Cardiac septum (tissue), 1 donor: ENCODE measurements at regions not wholly inside any gene's neighbourhood (a gene's known extent, or its start where the extent isn't known, plus 50 kb on each side); places are given as distances from the start of the nearest gene placed in this dataset.
"Not testable (repeated sequence)": the region's sequence is repeated elsewhere in the genome, so short reads cannot be mapped to it uniquely, and the experiment has no call there.

Source experiments
- DNase-seq: peaks from one replicate; pipeline ENCODE4 v3.0.0-alpha.2; 2020; ENCODE audit warnings: low spot score
- intact Hi-C: fragments of 100-400 bp; cut with DNase I; formaldehyde crosslinking; loops from one replicate; pipeline ENCODE4 v1.14.0; 2022
- donor health status: DM: no; HTN: no; CAD: no.

- intact Hi-C loops: no loop called here
- no peak for DNase-seq
Observed at GRCh38 chr9:22809371-22809770, 362.7 kb downstream of the DMRTA1 start.

GRCh38 chr9:22813529-22813928 is 366.9 kb downstream of the DMRTA1 start:
- intact Hi-C loops: no loop called here
- no peak for DNase-seq

- intact Hi-C loops: no loop called here
- no peak for DNase-seq
Observed at GRCh38 chr9:22815246-22815645, 368.6 kb downstream of the DMRTA1 start.

GRCh38 chr9:22817181-22817580 is 370.6 kb downstream of the DMRTA1 start:
- intact Hi-C loops: no loop called here
- no peak for DNase-seq

GRCh38 chr9:22829236-22829635 is 382.6 kb downstream of the DMRTA1 start:
- intact Hi-C loops: no loop called here

GRCh38 chr9:22838266-22838665 is 391.6 kb downstream of the DMRTA1 start:
- intact Hi-C loops: no loop called here
- DNase-seq: no peak

More at GRCh38 chr9:22829236-22829635, 382.6 kb downstream of the DMRTA1 start:
- no peak for DNase-seq

GRCh38 chr9:22840641-22841040 is 394.0 kb downstream of the DMRTA1 start:
- intact Hi-C loops: no loop called here
- no peak for DNase-seq

GRCh38 chr9:22845243-22845642 is 398.6 kb downstream of the DMRTA1 start:
- DNase-seq: not testable (repeated sequence)

GRCh38 chr9:22855980-22856379 is 409.4 kb downstream of the DMRTA1 start:
- DNase-seq: no peak
- intact Hi-C loops: no loop called here

More at GRCh38 chr9:22845243-22845642, 398.6 kb downstream of the DMRTA1 start:
- intact Hi-C loops: not testable (repeated sequence)

GRCh38 chr9:22857316-22857715 is 410.7 kb downstream of the DMRTA1 start:
- intact Hi-C loops: no loop called here
- DNase-seq: no peak

- intact Hi-C loops: no loop called here
- no peak for DNase-seq
Observed at GRCh38 chr9:22863106-22863505, 416.5 kb downstream of the DMRTA1 start.

- intact Hi-C loops: no loop called here
- DNase-seq: no peak
Observed at GRCh38 chr9:22863736-22864135, 417.1 kb downstream of the DMRTA1 start.

GRCh38 chr9:22893196-22893843 is 446.7 kb downstream of the DMRTA1 start:
- DNase-seq: no peak
- intact Hi-C loops: no loop called here

- no peak for DNase-seq
- intact Hi-C loops: no loop called here
Observed at GRCh38 chr9:22898591-22898990, 452.0 kb downstream of the DMRTA1 start.

- intact Hi-C loops: no loop called here
- no peak for DNase-seq
Observed at GRCh38 chr9:22911632-22912031, 465.0 kb downstream of the DMRTA1 start.

- intact Hi-C loops: no loop called here
- no peak for DNase-seq
Observed at GRCh38 chr9:22913026-22913425, 466.4 kb downstream of the DMRTA1 start.

GRCh38 chr9:22913518-22913917 is 466.9 kb downstream of the DMRTA1 start:
- intact Hi-C loops: no loop called here

GRCh38 chr9:22916148-22916547 is 469.5 kb downstream of the DMRTA1 start:
- no peak for DNase-seq
- intact Hi-C loops: no loop called here

More at GRCh38 chr9:22913518-22913917, 466.9 kb downstream of the DMRTA1 start:
- DNase-seq: no peak

- intact Hi-C loops: no loop called here
- DNase-seq: no peak
Observed at GRCh38 chr9:22919423-22919822, 472.8 kb downstream of the DMRTA1 start.

- no peak for DNase-seq
- intact Hi-C loops: no loop called here
Observed at GRCh38 chr9:22921742-22922141, 475.1 kb downstream of the DMRTA1 start.

- intact Hi-C loops: no loop called here
- DNase-seq: no peak
Observed at GRCh38 chr9:22922222-22922621, 475.6 kb downstream of the DMRTA1 start.

- intact Hi-C loops: no loop called here
- no peak for DNase-seq
Observed at GRCh38 chr9:22954550-22954949, 507.9 kb downstream of the DMRTA1 start.
